ENCODE measurements at regions not wholly inside any gene's neighbourhood (a gene's known extent, or its start where the extent isn't known, plus 50 kb on each side); places are given as distances from the start of the nearest gene placed in this dataset.
"Not testable (repeated sequence)": the region's sequence is repeated elsewhere in the genome, so short reads cannot be mapped to it uniquely, and the experiment has no call there.

- H3K27ac ChIP-seq (ENCODE audit: extremely low read depth, low read depth, low read length); H3K36me3 ChIP-seq (ENCODE audit: control insufficient read depth in 2 of 2, insufficient read depth in 1 of 2, low read length in 2 of 2); CTCF ChIA-PET; H3K9me3 ChIP-seq (ENCODE audit: control insufficient read depth, insufficient read depth, low read depth, low read length); H3K4me3 ChIP-seq (ENCODE audit: low read depth, low read length); POLR2A ChIA-PET; H3K4me1 ChIP-seq (ENCODE audit: control insufficient read depth, insufficient read depth, low read length): not testable (repeated sequence)
Measured at GRCh38 chr3:197459571-197459970, 96.2 kb downstream of the BDH1 start.

GRCh38 chr3:197458906-197459470 lies 96.8 kb downstream of the BDH1 start:
- no peak overlapping the region for H3K4me3 ChIP-seq (ENCODE audit: low read depth, low read length)
- POLR2A ChIA-PET, result no interaction called here
- no peak overlapping the region for H3K27ac ChIP-seq (ENCODE audit: extremely low read depth, low read depth, low read length)
- no peaks in the 10 kb centered on the region for H3K4me1 ChIP-seq (ENCODE audit: control insufficient read depth, insufficient read depth, low read length)
- no peaks in the 10 kb centered on the region for H3K9me3 ChIP-seq (ENCODE audit: control insufficient read depth, insufficient read depth, low read depth, low read length)
- H3K36me3 ChIP-seq (ENCODE audit: control insufficient read depth in 2 of 2, insufficient read depth in 1 of 2, low read length in 2 of 2), result no peaks in the 10 kb centered on the region
- no peak for TF ChIP-seq ZNF398 (tag by site-specific recombination; IDR thresholded peaks at IDR 0.05)
- TF ChIP-seq SETDB1 (IDR thresholded peaks at IDR 0.05; ENCODE audit: insufficient read length, low read length), result no peak
- no peak for TF ChIP-seq ZNF610 (tag by site-specific recombination; IDR thresholded peaks at IDR 0.05; ENCODE audit: borderline replicate concordance)
- CTCF ChIA-PET, result no interaction called here

GRCh38 chr3:197458179-197458707 lies 97.5 kb downstream of the BDH1 start:
- no peaks in the 10 kb centered on the region for H3K9me3 ChIP-seq (ENCODE audit: control insufficient read depth, insufficient read depth, low read depth, low read length)
- ChIA-PET POLR2A (no interaction called here), CTCF (interaction anchor here (1.1 kb wide), 1 partner anchor 271 kb away, joined by 3 read pairs; no protein-coding TSS in a partner anchor)
- H3K36me3 ChIP-seq (ENCODE audit: control insufficient read depth in 2 of 2, insufficient read depth in 1 of 2, low read length in 2 of 2), result no peaks in the 10 kb centered on the region
- no peak overlapping the region for H3K4me3 ChIP-seq (ENCODE audit: low read depth, low read length)
- no peaks in the 10 kb centered on the region for H3K4me1 ChIP-seq (ENCODE audit: control insufficient read depth, insufficient read depth, low read length)
- TF ChIP-seq ELK4 (IDR thresholded peaks at IDR 0.05; ENCODE audit: borderline replicate concordance, low read depth, low read length) (no peak), ZNF785 (tag by site-specific recombination; IDR thresholded peaks at IDR 0.05) (no peak), ZNF423 (tag by site-specific recombination; IDR thresholded peaks at IDR 0.05) (no peak), GFI1B (tag by site-specific recombination; IDR thresholded peaks at IDR 0.05) (no peak), ZNF501 (tag by site-specific recombination; IDR thresholded peaks at IDR 0.05) (no peak), ZEB2 (tag by site-specific recombination; IDR thresholded peaks at IDR 0.05) (no peak), ZNF624 (tag by site-specific recombination; IDR thresholded peaks at IDR 0.05) (no peak), KLF1 (tag by site-specific recombination; IDR thresholded peaks at IDR 0.05) (no peak), ZNF416 (tag by site-specific recombination; IDR thresholded peaks at IDR 0.05) (no peak), FEZF1 (tag by site-specific recombination; IDR thresholded peaks at IDR 0.05) (no peak), ZNF664 (tag by site-specific recombination; IDR thresholded peaks at IDR 0.05) (no peak), ZNF768 (tag by site-specific recombination; IDR thresholded peaks at IDR 0.05) (no peak), KLF16 (tag by site-specific recombination; IDR thresholded peaks at IDR 0.05) (no peak)
- H3K27ac ChIP-seq (ENCODE audit: extremely low read depth, low read depth, low read length), result no peak overlapping the region
